NT2/D1 (cell line): ENCODE measurements at regions not wholly inside any gene's neighbourhood (a gene's known extent, or its start where the extent isn't known, plus 50 kb on each side); places are given as distances from the start of the nearest gene placed in this dataset.

Experiments
- DNase-seq: peaks from one replicate; pipeline ENCODE4 v3.0.0-alpha.2; 2011; ENCODE audit warnings: low read depth, low spot score
- H3K27me3 ChIP-seq: 2 replicates; pipeline ENCODE4 v1.6.0; 2011; ENCODE audit warnings: mild to moderate bottlenecking; ENCODE audit not compliant: insufficient read length, insufficient read depth
- H3K36me3 ChIP-seq: 2 replicates; pipeline ENCODE4 v1.6.1; 2011; ENCODE audit warnings: mild to moderate bottlenecking, low read length, mixed read lengths; ENCODE audit not compliant: insufficient read depth, insufficient read length
- H3K4me1 ChIP-seq: 2 replicates; pipeline ENCODE4 v1.5.1; 2011; ENCODE audit not compliant: insufficient read depth, insufficient read length
- H3K4me3 ChIP-seq: 2 replicates; pipeline ENCODE4 v1.5.1; 2011; ENCODE audit warnings: low read depth; ENCODE audit not compliant: insufficient read length
- H3K9ac ChIP-seq: 2 replicates; pipeline ENCODE4 v1.6.0; 2011; ENCODE audit warnings: low read depth; ENCODE audit not compliant: insufficient read length
- H3K9me3 ChIP-seq: 2 replicates; pipeline ENCODE4 v1.5.1; 2011; ENCODE audit warnings: mild to moderate bottlenecking, low read length; ENCODE audit not compliant: insufficient read depth
- SUZ12 ChIP-seq: IDR thresholded peaks from 2 replicates; pipeline ENCODE4 v1.6.1; 2011; ENCODE audit not compliant: insufficient read length, insufficient read depth; ENCODE audit errors: extremely low read depth
- YY1 ChIP-seq: IDR thresholded peaks from 2 replicates; pipeline ENCODE4 v1.6.1; 2011; ENCODE audit not compliant: insufficient read length, insufficient read depth
- ZNF274 ChIP-seq: IDR thresholded peaks from 2 replicates; pipeline ENCODE4 v1.6.1; 2011; ENCODE audit warnings: mild to moderate bottlenecking, low read depth, low read length

- peaks cover 5% of the 10 kb centered on the region for H3K4me1 ChIP-seq
- no peak overlapping the region for H3K4me3 ChIP-seq
- DNase-seq = no peak
- no peaks in the 10 kb centered on the region for H3K27me3 ChIP-seq
- TF ChIP-seq YY1 (no peak), ZNF274 (no peak)
- no peaks in the 10 kb centered on the region for H3K9me3 ChIP-seq
- no peak overlapping the region for H3K9ac ChIP-seq
- no peaks in the 10 kb centered on the region for H3K36me3 ChIP-seq
Observed at GRCh38 chr3:41112466-41112865, 86.8 kb upstream of the CTNNB1 start.

- no peaks in the 10 kb centered on the region; the same call in 1 of the 2 replicates for H3K9me3 ChIP-seq
- H3K4me3 ChIP-seq = no peak overlapping the region
- H3K36me3 ChIP-seq = no peaks in the 10 kb centered on the region
- no peak for DNase-seq
- no peak for TF ChIP-seq SUZ12
- no peak for TF ChIP-seq ZNF274
- no peak for TF ChIP-seq YY1
- peaks cover 8% of the 10 kb centered on the region for H3K4me1 ChIP-seq
- H3K27me3 ChIP-seq = no peaks in the 10 kb centered on the region
- H3K9ac ChIP-seq = no peak overlapping the region
Observed at GRCh38 chr3:41115069-41115468, 84.2 kb upstream of the CTNNB1 start.

- Histone ChIP-seq H3K36me3 (no peaks in the 10 kb centered on the region), H3K27me3 (no peaks in the 10 kb centered on the region), H3K9me3 (no peaks in the 10 kb centered on the region; the same call in 1 of the 2 replicates), H3K9ac (no peak overlapping the region), H3K4me1 (peaks cover 15% of the 10 kb centered on the region), H3K4me3 (no peak overlapping the region)
- DNase-seq = no peak
- TF ChIP-seq ZNF274 (no peak), SUZ12 (no peak), YY1 (no peak)
Observed at GRCh38 chr3:41116851-41117250, 82.5 kb upstream of the CTNNB1 start.

- Histone ChIP-seq H3K4me3 (no peak overlapping the region), H3K9ac (no peak overlapping the region), H3K36me3 (no peaks in the 10 kb centered on the region), H3K4me1 (peaks cover 14% of the 10 kb centered on the region), H3K27me3 (no peaks in the 10 kb centered on the region), H3K9me3 (no peaks in the 10 kb centered on the region; the same call in 1 of the 2 replicates)
- no peak for TF ChIP-seq SUZ12
- DNase-seq = no peak
Observed at GRCh38 chr3:41117398-41117870, 81.9 kb upstream of the CTNNB1 start.

GRCh38 chr3:41118461-41119390 is 80.6 kb upstream of the CTNNB1 start:
- no peak for DNase-seq
- H3K27me3 ChIP-seq = no peaks in the 10 kb centered on the region
- H3K9me3 ChIP-seq = no peaks in the 10 kb centered on the region; the same call in 1 of the 2 replicates
- TF ChIP-seq YY1 = no peak
- no peak for TF ChIP-seq ZNF274
- TF ChIP-seq SUZ12 = no peak
- H3K4me1 ChIP-seq = peaks cover 9% of the 10 kb centered on the region
- no peak overlapping the region for H3K4me3 ChIP-seq
- H3K36me3 ChIP-seq = no peaks in the 10 kb centered on the region
- no peak overlapping the region for H3K9ac ChIP-seq

- H3K9ac ChIP-seq = no peak overlapping the region
- H3K27me3 ChIP-seq = no peaks in the 10 kb centered on the region
- peaks cover 7% of the 10 kb centered on the region for H3K9me3 ChIP-seq
- peak; percentile 46 for DNase-seq
- no peaks in the 10 kb centered on the region for H3K36me3 ChIP-seq
- no peak for TF ChIP-seq YY1
- no peak for TF ChIP-seq SUZ12
- no peak for TF ChIP-seq ZNF274
- no peak overlapping the region for H3K4me3 ChIP-seq
- H3K4me1 ChIP-seq = peaks cover 9% of the 10 kb centered on the region
Observed at GRCh38 chr3:41120460-41120859, 78.8 kb upstream of the CTNNB1 start.

GRCh38 chr3:41125258-41125657 is 74.0 kb upstream of the CTNNB1 start:
- TF ChIP-seq YY1 (no peak), SUZ12 (no peak), ZNF274 (no peak)

GRCh38 chr3:41126472-41126871 is 72.8 kb upstream of the CTNNB1 start:
- Histone ChIP-seq H3K9ac (no peak overlapping the region), H3K4me1 (peaks cover under 1% of the 10 kb centered on the region), H3K27me3 (no peaks in the 10 kb centered on the region), H3K4me3 (no peak overlapping the region), H3K9me3 (peaks cover 44% of the 10 kb centered on the region), H3K36me3 (no peaks in the 10 kb centered on the region)
- no peak for DNase-seq
- TF ChIP-seq YY1 (no peak), ZNF274 (no peak), SUZ12 (no peak)

More at GRCh38 chr3:41125258-41125657, 74.0 kb upstream of the CTNNB1 start:
- Histone ChIP-seq H3K4me1 (peaks cover 6% of the 10 kb centered on the region), H3K9me3 (peaks cover 41% of the 10 kb centered on the region), H3K9ac (no peak overlapping the region), H3K36me3 (no peaks in the 10 kb centered on the region), H3K4me3 (no peak overlapping the region), H3K27me3 (no peaks in the 10 kb centered on the region)
- no peak for DNase-seq
